ENCODE measurements at regions not wholly inside any gene's neighbourhood (a gene's known extent, or its start where the extent isn't known, plus 50 kb on each side); places are given as distances from the start of the nearest gene placed in this dataset.

DNA sequence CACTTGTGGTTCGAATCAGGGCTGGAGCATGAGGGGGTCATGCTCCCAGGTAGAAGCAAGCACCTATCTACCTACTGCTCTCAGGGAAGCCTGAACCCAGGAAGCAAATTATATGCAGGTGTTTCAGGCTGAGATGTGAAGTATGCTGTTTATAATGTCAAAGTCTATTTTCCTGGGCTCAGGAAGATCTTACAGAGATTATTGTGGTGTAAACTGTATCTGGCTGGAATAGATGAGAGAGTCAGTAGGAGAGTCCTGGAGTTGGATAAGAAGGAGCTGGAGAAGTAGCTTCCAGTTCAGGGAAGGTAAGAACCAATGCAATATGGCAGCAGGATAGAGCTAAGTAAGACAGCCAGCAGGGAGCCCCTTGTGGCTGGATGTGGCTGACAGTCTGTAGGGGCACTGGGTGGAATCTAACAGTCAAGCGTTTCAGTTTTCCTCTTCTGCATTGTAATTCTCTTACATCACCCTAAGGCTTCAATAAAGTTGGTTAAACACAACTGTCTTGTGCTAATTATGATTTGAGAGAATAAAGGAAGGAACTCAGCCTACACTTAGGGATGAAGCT is 105.9 kb upstream of the EEPD1 start:
- TF ChIP-seq, protein P1, sequence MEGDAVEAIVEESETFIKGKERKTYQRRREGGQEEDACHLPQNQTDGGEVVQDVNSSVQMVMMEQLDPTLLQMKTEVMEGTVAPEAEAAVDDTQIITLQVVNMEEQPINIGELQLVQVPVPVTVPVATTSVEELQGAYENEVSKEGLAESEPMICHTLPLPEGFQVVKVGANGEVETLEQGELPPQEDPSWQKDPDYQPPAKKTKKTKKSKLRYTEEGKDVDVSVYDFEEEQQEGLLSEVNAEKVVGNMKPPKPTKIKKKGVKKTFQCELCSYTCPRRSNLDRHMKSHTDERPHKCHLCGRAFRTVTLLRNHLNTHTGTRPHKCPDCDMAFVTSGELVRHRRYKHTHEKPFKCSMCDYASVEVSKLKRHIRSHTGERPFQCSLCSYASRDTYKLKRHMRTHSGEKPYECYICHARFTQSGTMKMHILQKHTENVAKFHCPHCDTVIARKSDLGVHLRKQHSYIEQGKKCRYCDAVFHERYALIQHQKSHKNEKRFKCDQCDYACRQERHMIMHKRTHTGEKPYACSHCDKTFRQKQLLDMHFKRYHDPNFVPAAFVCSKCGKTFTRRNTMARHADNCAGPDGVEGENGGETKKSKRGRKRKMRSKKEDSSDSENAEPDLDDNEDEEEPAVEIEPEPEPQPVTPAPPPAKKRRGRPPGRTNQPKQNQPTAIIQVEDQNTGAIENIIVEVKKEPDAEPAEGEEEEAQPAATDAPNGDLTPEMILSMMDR (IDR thresholded peaks at IDR 0.05): no peak
- TF ChIP-seq POLR2AphosphoS5 (IDR thresholded peaks at IDR 0.05): no peak
